ENCODE measurements at regions not wholly inside any gene's neighbourhood (a gene's known extent, or its start where the extent isn't known, plus 50 kb on each side); places are given as distances from the start of the nearest gene placed in this dataset.
A peak's percentile ranks its signal among the peaks of the same experiment; 100 is the strongest.

DNA sequence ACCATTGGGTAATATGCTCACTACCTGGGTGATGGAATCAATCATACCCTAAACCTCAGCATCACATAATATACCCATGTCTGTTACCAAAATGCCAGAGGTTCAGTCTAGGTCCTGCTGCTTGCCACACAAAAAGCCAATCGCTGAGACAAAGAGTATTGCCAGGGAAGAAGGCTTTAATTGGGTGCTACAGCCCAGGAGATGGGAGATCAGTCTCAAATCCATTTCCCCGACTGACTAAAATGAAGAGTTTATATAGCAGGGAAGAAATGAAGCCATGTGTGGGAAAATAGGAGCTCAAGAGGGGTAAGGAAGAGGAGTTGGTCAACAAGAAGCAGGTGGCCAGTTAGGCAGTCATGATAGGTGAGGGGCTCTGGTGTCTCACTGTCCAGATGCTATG lies 149.6 kb downstream of the QRSL1 start:
- H3K18ac ChIP-seq (ENCODE audit: low read length) = no peak overlapping the region
- H3K9ac ChIP-seq (ENCODE audit: low read length) = no peak overlapping the region
- H2BK12ac ChIP-seq (ENCODE audit: low read length) = no peak overlapping the region
- H3K27ac ChIP-seq (ENCODE audit: low read depth, low read length) = no peak overlapping the region
- no peak overlapping the region for H2BK120ac ChIP-seq (ENCODE audit: insufficient read depth, low read length, poor library complexity)
- no peak overlapping the region for H3K14ac ChIP-seq (ENCODE audit: low read length)
- no peak overlapping the region for H3K4me2 ChIP-seq (ENCODE audit: low read length)
- no peak for DNase-seq
- no CpG with 5 or more reads among the region's 2 CpGs for WGBS (ENCODE audit: extremely low coverage, insufficient coverage, insufficient read length)
- peaks cover 13% of the 10 kb centered on the region for H3K79me1 ChIP-seq (ENCODE audit: low read length)
- peaks cover 10% of the 10 kb centered on the region for H3K9me3 ChIP-seq (ENCODE audit: insufficient read depth, low read depth, low read length)
- H3K36me3 ChIP-seq (ENCODE audit: control insufficient read depth in 1 of 2, insufficient read depth in 2 of 2, low read length in 2 of 2) = peaks cover 0 to 3% of the 10 kb centered on the region in 2 experiments
- peaks cover 14 to 20% of the 10 kb centered on the region in 2 experiments for H3K4me1 ChIP-seq (ENCODE audit: control insufficient read depth in 1 of 2, insufficient read depth in 2 of 2, low read length in 2 of 2)
- H3K27me3 ChIP-seq (ENCODE audit: insufficient read depth, low read length) = no peaks in the 10 kb centered on the region
- H3K4me3 ChIP-seq (ENCODE audit: low read depth, low read length) = no peak overlapping the region
- no peak overlapping the region for H3K23ac ChIP-seq (ENCODE audit: low read length)
- H4K12ac ChIP-seq (ENCODE audit: low read depth, low read length) = no peak overlapping the region
- H4K8ac ChIP-seq (ENCODE audit: low read depth, low read length) = no peak overlapping the region
- H3K4ac ChIP-seq (ENCODE audit: low read depth, low read length) = no peak overlapping the region
- H2BK5ac ChIP-seq (ENCODE audit: low read depth, low read length, poor library complexity) = no peak overlapping the region
- no peak overlapping the region for H2AFZ ChIP-seq (ENCODE audit: insufficient read depth, low read length, poor library complexity)
- H4K91ac ChIP-seq (ENCODE audit: low read depth, low read length) = no peak overlapping the region
- no peak overlapping the region for H2AK5ac ChIP-seq (ENCODE audit: low read length)
- no peaks in the 10 kb centered on the region for H3K79me2 ChIP-seq (ENCODE audit: control insufficient read depth, insufficient read depth, low read length, poor library complexity)

DNA sequence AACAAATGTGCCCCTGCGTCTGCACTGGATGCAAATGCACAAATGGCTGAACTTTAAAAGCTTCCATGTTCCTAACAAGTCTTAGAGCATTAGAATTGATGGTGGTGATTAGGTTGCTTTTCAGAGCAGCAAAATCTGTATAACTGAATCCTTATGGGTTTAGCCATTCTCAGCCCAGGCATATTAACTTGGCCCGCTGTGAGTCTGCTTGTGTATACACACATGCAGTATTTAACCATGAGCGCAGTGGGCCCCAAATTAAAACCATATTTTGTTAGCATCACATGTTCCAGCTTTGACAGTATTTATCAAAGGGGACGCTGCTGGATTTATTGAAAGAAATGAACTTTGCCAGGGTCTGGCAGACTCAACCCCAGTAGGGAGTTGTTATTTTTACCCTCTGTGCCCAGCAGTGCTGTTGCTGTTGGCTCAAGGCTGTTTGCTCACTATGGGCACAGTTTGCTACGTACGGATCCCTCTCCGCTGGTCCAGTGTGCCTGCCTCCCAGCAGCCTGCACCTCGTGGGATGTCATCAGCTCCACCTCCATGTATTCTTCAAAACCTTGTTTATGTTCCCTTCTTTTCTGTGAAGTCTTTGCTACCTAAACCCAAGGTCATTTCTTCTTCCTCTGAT lies 144.7 kb downstream of the QRSL1 start:
- H2BK120ac ChIP-seq (ENCODE audit: insufficient read depth, low read length, poor library complexity) = peak overlapping the region; percentile 28
- H3K23ac ChIP-seq (ENCODE audit: low read length) = no peak overlapping the region
- H2AK5ac ChIP-seq (ENCODE audit: low read length) = peak overlapping the region; percentile 26
- H3K4me3 ChIP-seq (ENCODE audit: low read depth, low read length) = no peak overlapping the region
- no peak overlapping the region for H2BK5ac ChIP-seq (ENCODE audit: low read depth, low read length, poor library complexity)
- no peak overlapping the region for H3K18ac ChIP-seq (ENCODE audit: low read length)
- no peaks in the 10 kb centered on the region for H3K36me3 ChIP-seq (ENCODE audit: control insufficient read depth in 1 of 2, insufficient read depth in 2 of 2, low read length in 2 of 2)
- H3K79me1 ChIP-seq (ENCODE audit: low read length) = peaks cover 8% of the 10 kb centered on the region
- peaks cover 2% of the 10 kb centered on the region for H3K9me3 ChIP-seq (ENCODE audit: insufficient read depth, low read depth, low read length)
- H2AFZ ChIP-seq (ENCODE audit: insufficient read depth, low read length, poor library complexity) = no peak overlapping the region
- no peak overlapping the region for H4K12ac ChIP-seq (ENCODE audit: low read depth, low read length)
- H3K27ac ChIP-seq (ENCODE audit: low read depth, low read length) = peak overlapping the region; percentile 75
- H4K91ac ChIP-seq (ENCODE audit: low read depth, low read length) = peak overlapping the region; percentile 16
- no peak overlapping the region for H3K9ac ChIP-seq (ENCODE audit: low read length)
- peak overlapping the region; percentile 11 for H3K4me2 ChIP-seq (ENCODE audit: low read length)
- H3K4ac ChIP-seq (ENCODE audit: low read depth, low read length) = no peak overlapping the region
- H3K4me1 ChIP-seq (ENCODE audit: control insufficient read depth in 1 of 2, insufficient read depth in 2 of 2, low read length in 2 of 2) = peaks cover 8 to 11% of the 10 kb centered on the region in 2 experiments
- H2BK12ac ChIP-seq (ENCODE audit: low read length) = peak overlapping the region; percentile 66
- WGBS (ENCODE audit: extremely low coverage, insufficient coverage, insufficient read length) = no CpG with 5 or more reads among the region's 8 CpGs
- H3K14ac ChIP-seq (ENCODE audit: low read length) = peak overlapping the region; percentile 25
- H3K27me3 ChIP-seq (ENCODE audit: insufficient read depth, low read length) = no peaks in the 10 kb centered on the region
- H3K79me2 ChIP-seq (ENCODE audit: control insufficient read depth, insufficient read depth, low read length, poor library complexity) = no peaks in the 10 kb centered on the region
- H4K8ac ChIP-seq (ENCODE audit: low read depth, low read length) = no peak overlapping the region
- DNase-seq = no peak

DNA sequence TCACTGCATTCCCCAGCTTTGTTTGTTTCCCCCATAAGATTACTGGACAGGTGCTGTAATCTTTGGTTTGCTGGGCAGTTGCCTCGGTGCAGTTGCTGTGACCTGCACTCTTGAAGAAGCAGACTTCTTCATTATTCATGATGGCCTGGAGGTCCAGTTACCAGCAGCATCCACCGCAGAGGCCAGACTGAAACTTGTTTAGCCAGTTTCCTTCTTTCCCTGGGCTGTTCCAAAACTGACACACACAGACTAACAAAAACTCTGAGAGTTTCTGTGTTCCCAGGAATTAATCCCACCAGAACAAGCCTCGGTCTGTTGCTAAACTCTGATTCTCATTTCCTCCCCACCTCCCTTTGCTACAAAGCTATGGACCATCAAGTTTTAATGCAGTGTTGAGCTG lies 144.1 kb downstream of the QRSL1 start:
- Histone ChIP-seq H3K4ac (ENCODE audit: low read depth, low read length) (no peak overlapping the region), H3K18ac (ENCODE audit: low read length) (no peak overlapping the region), H2BK12ac (ENCODE audit: low read length) (no peak overlapping the region), H3K4me3 (ENCODE audit: low read depth, low read length) (no peak overlapping the region), H2AK5ac (ENCODE audit: low read length) (no peak overlapping the region), H3K14ac (ENCODE audit: low read length) (no peak overlapping the region), H4K8ac (ENCODE audit: low read depth, low read length) (no peak overlapping the region), H3K23ac (ENCODE audit: low read length) (no peak overlapping the region), H3K4me1 (ENCODE audit: control insufficient read depth in 1 of 2, insufficient read depth in 2 of 2, low read length in 2 of 2) (peaks cover 8 to 11% of the 10 kb centered on the region in 2 experiments), H3K27me3 (ENCODE audit: insufficient read depth, low read length) (no peaks in the 10 kb centered on the region), H3K27ac (ENCODE audit: low read depth, low read length) (peak overlapping the region; percentile 75), H3K4me2 (ENCODE audit: low read length) (peak overlapping the region; percentile 31), H2BK120ac (ENCODE audit: insufficient read depth, low read length, poor library complexity) (no peak overlapping the region), H3K36me3 (ENCODE audit: control insufficient read depth in 1 of 2, insufficient read depth in 2 of 2, low read length in 2 of 2) (no peaks in the 10 kb centered on the region), H3K79me1 (ENCODE audit: low read length) (peaks cover 8% of the 10 kb centered on the region), H2BK5ac (ENCODE audit: low read depth, low read length, poor library complexity) (no peak overlapping the region), H3K79me2 (ENCODE audit: control insufficient read depth, insufficient read depth, low read length, poor library complexity) (no peaks in the 10 kb centered on the region), H2AFZ (ENCODE audit: insufficient read depth, low read length, poor library complexity) (no peak overlapping the region), H3K9ac (ENCODE audit: low read length) (no peak overlapping the region), H4K12ac (ENCODE audit: low read depth, low read length) (no peak overlapping the region), H4K91ac (ENCODE audit: low read depth, low read length) (no peak overlapping the region), H3K9me3 (ENCODE audit: insufficient read depth, low read depth, low read length) (peaks cover 1% of the 10 kb centered on the region)
- no CpG with 5 or more reads among the region's 3 CpGs for WGBS (ENCODE audit: extremely low coverage, insufficient coverage, insufficient read length)
- DNase-seq = peak; percentile 85

DNA sequence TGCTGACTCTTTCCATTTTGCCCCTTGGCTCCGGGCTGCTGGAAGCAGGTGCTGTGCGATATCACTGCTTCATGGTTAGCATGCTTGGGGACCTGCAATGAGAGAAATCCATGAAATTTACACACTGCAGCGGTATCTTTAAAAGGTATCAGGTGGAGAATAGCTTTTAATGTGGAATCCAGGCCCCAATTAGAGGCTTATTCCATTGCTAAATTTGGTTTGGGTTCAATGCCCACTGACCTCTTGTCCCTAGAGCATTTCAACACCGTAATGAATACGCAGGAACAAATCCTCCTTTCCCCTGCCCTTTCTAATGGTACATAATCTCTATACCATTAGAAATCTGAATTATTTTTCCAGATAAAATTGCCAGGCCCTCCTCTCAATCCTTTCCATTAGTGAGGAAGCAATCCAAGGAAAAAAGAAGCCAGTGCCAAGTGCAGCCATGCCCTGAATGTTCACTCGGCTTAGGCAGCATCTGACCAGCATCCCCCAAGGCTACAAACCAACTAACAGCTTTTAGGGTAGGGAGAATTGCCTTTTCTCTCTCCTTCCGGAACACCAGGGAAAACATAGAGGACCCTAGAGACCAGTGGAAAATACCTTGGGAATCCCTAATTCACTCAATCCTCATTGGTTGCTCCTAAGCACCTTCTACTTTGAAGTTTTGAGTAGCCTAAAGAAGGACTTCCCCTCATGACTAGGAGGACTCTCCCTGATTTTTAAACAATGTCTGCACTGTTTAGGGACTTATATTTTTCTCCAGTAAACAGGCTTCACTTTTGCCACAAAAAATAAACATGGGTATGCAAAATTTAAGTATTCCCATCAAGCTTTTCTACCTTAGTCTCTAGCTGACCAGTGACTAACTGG lies 143.1 kb downstream of the QRSL1 start:
- Histone ChIP-seq H3K36me3 (ENCODE audit: control insufficient read depth in 1 of 2, insufficient read depth in 2 of 2, low read length in 2 of 2) (no peaks in the 10 kb centered on the region), H3K9ac (ENCODE audit: low read length) (no peak overlapping the region), H2BK5ac (ENCODE audit: low read depth, low read length, poor library complexity) (no peak overlapping the region), H4K12ac (ENCODE audit: low read depth, low read length) (no peak overlapping the region), H2AFZ (ENCODE audit: insufficient read depth, low read length, poor library complexity) (no peak overlapping the region), H3K14ac (ENCODE audit: low read length) (no peak overlapping the region), H3K79me1 (ENCODE audit: low read length) (peaks cover 8% of the 10 kb centered on the region), H3K27ac (ENCODE audit: low read depth, low read length) (peak overlapping the region; percentile 23), H3K4ac (ENCODE audit: low read depth, low read length) (no peak overlapping the region), H3K27me3 (ENCODE audit: insufficient read depth, low read length) (no peaks in the 10 kb centered on the region), H2AK5ac (ENCODE audit: low read length) (no peak overlapping the region), H4K91ac (ENCODE audit: low read depth, low read length) (no peak overlapping the region), H3K79me2 (ENCODE audit: control insufficient read depth, insufficient read depth, low read length, poor library complexity) (no peaks in the 10 kb centered on the region), H3K4me2 (ENCODE audit: low read length) (peak overlapping the region; percentile 6), H4K8ac (ENCODE audit: low read depth, low read length) (no peak overlapping the region), H2BK120ac (ENCODE audit: insufficient read depth, low read length, poor library complexity) (no peak overlapping the region), H3K18ac (ENCODE audit: low read length) (no peak overlapping the region), H3K4me3 (ENCODE audit: low read depth, low read length) (no peak overlapping the region), H3K4me1 (ENCODE audit: control insufficient read depth in 1 of 2, insufficient read depth in 2 of 2, low read length in 2 of 2) (peaks cover 8 to 11% of the 10 kb centered on the region in 2 experiments), H3K23ac (ENCODE audit: low read length) (no peak overlapping the region), H3K9me3 (ENCODE audit: insufficient read depth, low read depth, low read length) (peaks cover 1% of the 10 kb centered on the region), H2BK12ac (ENCODE audit: low read length) (no peak overlapping the region)
- DNase-seq = no peak
- no CpG with 5 or more reads among the region's 7 CpGs for WGBS (ENCODE audit: extremely low coverage, insufficient coverage, insufficient read length)
